GM12864 (cell line): ENCODE measurements at regions not wholly inside any gene's neighbourhood (a gene's known extent, or its start where the extent isn't known, plus 50 kb on each side); places are given as distances from the start of the nearest gene placed in this dataset.

Source experiments
- DNase-seq: peaks from one replicate; pipeline ENCODE4 v3.0.0-alpha.2; 2011; ENCODE audit warnings: low read depth
- H3K4me3 ChIP-seq: 2 replicates; pipeline ENCODE4 v1.5.1; 2011; ENCODE audit warnings: mild to moderate bottlenecking, low read depth, low read length, control low read depth
- CTCF ChIP-seq: IDR thresholded peaks from 2 replicates; pipeline ENCODE4 v1.5.1; 2011; ENCODE audit warnings: low read depth, mild to moderate bottlenecking, moderate library complexity, low read length, control low read depth, inconsistent platforms; ENCODE audit errors: missing control alignments

- no peak for DNase-seq
- no peak for TF ChIP-seq CTCF
- no peak overlapping the region for H3K4me3 ChIP-seq
These were observed 786.9 kb upstream of the SEMA6D start for GRCh38 chr15:46930426-46930825.

- no peak for TF ChIP-seq CTCF
- H3K4me3 ChIP-seq, result no peak overlapping the region
- no peak for DNase-seq
These were observed 784.0 kb upstream of the SEMA6D start for GRCh38 chr15:46933332-46933731.

- H3K4me3 ChIP-seq, result no peak overlapping the region
- no peak for DNase-seq
- TF ChIP-seq CTCF, result no peak
These were observed 782.5 kb upstream of the SEMA6D start for GRCh38 chr15:46934851-46935250.

GRCh38 chr15:46938169-46938568 is 779.1 kb upstream of the SEMA6D start:
- DNase-seq, result no peak
- no peak overlapping the region for H3K4me3 ChIP-seq
- TF ChIP-seq CTCF, result no peak

- no peak overlapping the region for H3K4me3 ChIP-seq
- TF ChIP-seq CTCF, result no peak
- DNase-seq, result no peak
These were observed 776.1 kb upstream of the SEMA6D start for GRCh38 chr15:46941241-46941640.

GRCh38 chr15:46946953-46947352 is 770.4 kb upstream of the SEMA6D start:
- no peak for TF ChIP-seq CTCF
- no peak overlapping the region for H3K4me3 ChIP-seq
- DNase-seq, result no peak

GRCh38 chr15:46955576-46955975 is 761.7 kb upstream of the SEMA6D start:
- H3K4me3 ChIP-seq, result no peak overlapping the region
- no peak for DNase-seq
- no peak for TF ChIP-seq CTCF
